Psoas muscle (tissue), 7 donors: ENCODE measurements at regions not wholly inside any gene's neighbourhood (a gene's known extent, or its start where the extent isn't known, plus 50 kb on each side); places are given as distances from the start of the nearest gene placed in this dataset.

Experiments used
- ATAC-seq, 4 donors: fragments of 200-7000 bp; cut with Tn5 transposase; one replicate each; pipeline ENCODE4 v1.9.1; 2020; ENCODE audit warnings: moderate library complexity in 3 of 4, mild to moderate bottlenecking in 2 of 4
- DNase-seq, 2 donors: peaks; one replicate each; pipeline ENCODE4 v3.0.0-alpha.2; 2020
- H3K27ac ChIP-seq: fragments of 200-600 bp; one replicate; pipeline ENCODE4 v1.8.0; 2022
- H3K27me3 ChIP-seq, 3 donors: fragments of 200-600 bp in 1 of 3; one replicate each; pipeline versions ENCODE4 v1.6.1 to v1.8.0; 2013 to 2022; ENCODE audit warnings: low read length in 2 of 3, mild to moderate bottlenecking in 2 of 3, moderate library complexity in 1 of 3; ENCODE audit not compliant: insufficient read depth in 3 of 3
- H3K36me3 ChIP-seq, 2 donors: fragments of 200-600 bp in 1 of 2; one replicate each; pipeline versions ENCODE4 v1.6.1 to v1.8.0; 2013 to 2022; ENCODE audit warnings: low read depth in 1 of 2, mild to moderate bottlenecking in 1 of 2, moderate library complexity in 1 of 2; ENCODE audit not compliant: insufficient read depth in 1 of 2
- H3K4me1 ChIP-seq: fragments of 200-600 bp; one replicate; pipeline ENCODE4 v1.8.0; 2022
- H3K4me3 ChIP-seq: fragments of 200-600 bp; one replicate; pipeline ENCODE4 v1.8.0; 2022; ENCODE audit warnings: mild to moderate bottlenecking
- H3K9me3 ChIP-seq: fragments of 200-600 bp; one replicate; pipeline ENCODE4 v1.8.0; 2022
- WGBS, 3 donors: extraction: QIAGEN DNeasy Blood & Tissue Kit; methylation state at CpG; one replicate each; pipeline versions ENCODE4 v1.1.6 to v1.1.7; 2013; 5-methylcytosine and 5-hydroxymethylcytosine counted together
- intact Hi-C, 2 donors: fragments of 100-400 bp; cut with DNase I; formaldehyde crosslinking; loops; one replicate each; pipeline versions ENCODE4 v1.11.0 to v1.14.2; 2022
- TF ChIP-seq, protein P1 (sequence below): fragments of 200-600 bp; IDR thresholded peaks from one replicate; pipeline ENCODE4 v1.8.0; 2022; ENCODE audit warnings: antibody characterized with exemption
- donor health status: healthy with polysubstance abuse.
- donor health status: DM: no; HTN: no; CAD: no; lungs with moderate emphysema.
- donor health status: Bipolar disorder and iron deficiency.
- donor health status: healthy.
- donor health status: DM: yes; HTN: yes; CAD: no.
- donor health status: DM: no; HTN: no; CAD: no.
- donor health status: DM: yes; HTN: yes; CAD: no.

GRCh38 chr18:24982831-24983230, 369.1 kb downstream of the ZNF521 start:
- DNase-seq: no peak
- no peaks in the 10 kb centered on the region for H3K9me3 ChIP-seq
- TF ChIP-seq, protein P1, sequence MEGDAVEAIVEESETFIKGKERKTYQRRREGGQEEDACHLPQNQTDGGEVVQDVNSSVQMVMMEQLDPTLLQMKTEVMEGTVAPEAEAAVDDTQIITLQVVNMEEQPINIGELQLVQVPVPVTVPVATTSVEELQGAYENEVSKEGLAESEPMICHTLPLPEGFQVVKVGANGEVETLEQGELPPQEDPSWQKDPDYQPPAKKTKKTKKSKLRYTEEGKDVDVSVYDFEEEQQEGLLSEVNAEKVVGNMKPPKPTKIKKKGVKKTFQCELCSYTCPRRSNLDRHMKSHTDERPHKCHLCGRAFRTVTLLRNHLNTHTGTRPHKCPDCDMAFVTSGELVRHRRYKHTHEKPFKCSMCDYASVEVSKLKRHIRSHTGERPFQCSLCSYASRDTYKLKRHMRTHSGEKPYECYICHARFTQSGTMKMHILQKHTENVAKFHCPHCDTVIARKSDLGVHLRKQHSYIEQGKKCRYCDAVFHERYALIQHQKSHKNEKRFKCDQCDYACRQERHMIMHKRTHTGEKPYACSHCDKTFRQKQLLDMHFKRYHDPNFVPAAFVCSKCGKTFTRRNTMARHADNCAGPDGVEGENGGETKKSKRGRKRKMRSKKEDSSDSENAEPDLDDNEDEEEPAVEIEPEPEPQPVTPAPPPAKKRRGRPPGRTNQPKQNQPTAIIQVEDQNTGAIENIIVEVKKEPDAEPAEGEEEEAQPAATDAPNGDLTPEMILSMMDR: no peak
- H3K4me1 ChIP-seq: peaks cover 32% of the 10 kb centered on the region
- H3K27me3 ChIP-seq: no peaks in the 10 kb centered on the region
- ATAC-seq: no peak
- H3K4me3 ChIP-seq: no peak overlapping the region
- 85 to 90% (median 86%) methylated on average over 2 of the region's 2 CpGs for WGBS, 3 donors
- intact Hi-C loops: loop anchor here (5.0 to 10.0 kb wide), 5 partner anchors 152 to 849 kb away; no protein-coding TSS in a partner anchor
- H3K36me3 ChIP-seq: no peaks in the 10 kb centered on the region
- no peak overlapping the region for H3K27ac ChIP-seq

- H3K4me3 ChIP-seq: peak overlapping the region; percentile 24
- no peaks in the 10 kb centered on the region for H3K27me3 ChIP-seq
- peak overlapping the region; percentile 15 for H3K27ac ChIP-seq
- ATAC-seq (no peak), DNase-seq (no peak)
- intact Hi-C loops: loop anchor here (5.0 to 10.0 kb wide), 5 partner anchors 151 to 849 kb away; no protein-coding TSS in a partner anchor
- no peaks in the 10 kb centered on the region for H3K36me3 ChIP-seq
- H3K9me3 ChIP-seq: no peaks in the 10 kb centered on the region
- peaks cover 40% of the 10 kb centered on the region for H3K4me1 ChIP-seq
- 42 to 59% (median 45%) methylated on average over 8 of the region's 8 CpGs for WGBS, 3 donors
- TF ChIP-seq, protein P1: no peak
These were observed 368.3 kb downstream of the ZNF521 start for GRCh38 chr18:24983566-24984139.

DNA sequence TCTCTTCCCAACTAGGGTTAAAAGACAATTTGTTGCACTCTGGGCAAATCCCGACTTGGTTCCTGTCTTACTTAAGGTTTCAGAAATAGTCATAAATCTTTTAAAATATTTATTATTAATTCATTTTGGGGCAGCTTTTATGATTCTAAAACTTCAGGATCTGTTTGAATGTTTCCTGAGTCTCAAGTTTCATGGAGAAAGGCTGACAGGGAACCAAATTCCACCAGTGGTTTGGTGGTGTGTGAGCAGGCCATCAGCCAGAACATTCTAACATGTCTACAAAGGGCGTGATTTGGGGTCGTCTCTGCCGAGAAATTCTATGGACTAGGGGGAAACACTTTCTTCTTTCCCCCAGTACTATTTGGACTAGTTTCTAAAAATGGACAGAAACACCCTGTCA, 366.4 kb downstream of the ZNF521 start:
- H3K27ac ChIP-seq: peak overlapping the region; percentile 86
- TF ChIP-seq, protein P1: no peak
- DNase-seq (no peak), ATAC-seq (no peak)
- intact Hi-C loops: loop anchor here (5.0 to 10.0 kb wide), 6 partner anchors 77 to 367 kb away; partner anchors contain the start of gene ZNF521 (in 1 of the 2)
- no peaks in the 10 kb centered on the region for H3K36me3 ChIP-seq
- no peaks in the 10 kb centered on the region for H3K9me3 ChIP-seq
- peaks cover 56% of the 10 kb centered on the region for H3K4me1 ChIP-seq
- H3K27me3 ChIP-seq: no peaks in the 10 kb centered on the region
- peak overlapping the region; percentile 54 for H3K4me3 ChIP-seq
- 27 to 31% (median 29%) methylated on average over 4 of the region's 4 CpGs for WGBS, 3 donors

DNA sequence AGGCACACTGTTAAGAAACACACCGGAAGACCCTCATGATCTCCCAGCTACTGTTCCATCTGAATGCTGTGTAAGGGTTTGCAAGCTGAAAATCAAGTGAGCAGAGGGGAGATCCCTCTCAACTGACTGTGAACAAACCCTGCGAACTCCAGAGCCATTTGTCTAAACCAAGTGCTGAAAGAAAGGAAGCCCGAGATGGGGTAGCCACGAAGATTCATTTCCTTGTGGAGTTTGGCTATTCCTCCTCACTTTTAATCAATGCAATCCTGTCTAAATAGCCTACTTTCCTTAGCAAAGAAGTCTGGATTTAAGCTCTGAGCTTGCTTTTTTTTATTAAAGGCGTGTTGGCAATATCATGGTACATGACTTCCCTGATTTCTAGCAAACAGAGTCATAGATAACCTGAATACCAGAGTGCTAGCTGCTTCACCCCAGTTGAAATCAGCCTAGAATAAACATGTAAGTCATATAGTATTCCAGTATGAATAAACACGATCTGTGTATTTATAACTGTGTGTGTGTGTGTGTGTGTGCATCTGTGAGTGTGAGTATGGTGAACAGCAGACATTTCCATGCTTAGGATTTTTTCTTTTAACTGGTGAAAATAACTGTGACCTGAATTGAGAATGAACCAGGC, 365.2 kb downstream of the ZNF521 start:
- Histone ChIP-seq H3K9me3 (no peaks in the 10 kb centered on the region), H3K4me1 (peaks cover 68% of the 10 kb centered on the region), H3K4me3 (peak overlapping the region; percentile 54), H3K27ac (peak overlapping the region; percentile 86), H3K27me3 (no peaks in the 10 kb centered on the region), H3K36me3 (no peaks in the 10 kb centered on the region)
- intact Hi-C loops: loop anchor here (5.0 to 10.0 kb wide), 6 partner anchors 76 to 366 kb away; partner anchors contain the start of gene ZNF521 (in 1 of the 2)
- WGBS, 3 donors: 14 to 17% (median 15%) methylated on average over 6 of the region's 6 CpGs
- DNase-seq: no peak
- ATAC-seq: peak; percentile 47 to 79 (median 71)
- TF ChIP-seq, protein P1: no peak
